Neural cell (in vitro differentiated cells): ENCODE measurements at regions not wholly inside any gene's neighbourhood (a gene's known extent, or its start where the extent isn't known, plus 50 kb on each side); places are given as distances from the start of the nearest gene placed in this dataset.
A peak's percentile ranks its signal among the peaks of the same experiment; 100 is the strongest.

Source experiments
- H2AFZ ChIP-seq: fragments of 200-600, 300-800 bp; sonication (generic), shearing (Covaris generic); 2 replicates; pipeline ENCODE4 v1.6.0; 2014; ENCODE audit warnings: low read depth, mild to moderate bottlenecking, antibody characterized with exemption, low read length, moderate library complexity
- H3F3A ChIP-seq: fragments of 200-600 bp; shearing (Covaris generic); 2 replicates; pipeline ENCODE4 v1.6.1; 2016; ENCODE audit warnings: mild to moderate bottlenecking, moderate library complexity, mixed read lengths, antibody characterized with exemption, low read length; ENCODE audit not compliant: insufficient read depth, poor library complexity, severe bottlenecking
- H3K27ac ChIP-seq: fragments of 200-600, 300-800 bp; sonication (generic), shearing (Covaris generic); 2 replicates; pipeline ENCODE4 v1.5.1; 2014; ENCODE audit warnings: mild to moderate bottlenecking, low read length, moderate library complexity
- H3K27me3 ChIP-seq: fragments of 300-800, 200-600 bp; sonication (generic), shearing (Covaris generic); 2 replicates; pipeline ENCODE4 v1.6.0; 2014; ENCODE audit warnings: mild to moderate bottlenecking, low read depth, low read length, moderate library complexity; ENCODE audit not compliant: insufficient read depth
- H3K36me3 ChIP-seq: fragments of 300-800, 200-600 bp; sonication (generic), shearing (Covaris generic); 2 replicates; pipeline ENCODE4 v1.5.1; 2014; ENCODE audit warnings: mild to moderate bottlenecking, antibody characterized with exemption, low read length, moderate library complexity; ENCODE audit not compliant: insufficient read depth
- H3K4me2 ChIP-seq: fragments of 300-800, 200-600 bp; sonication (generic), shearing (Covaris generic); 2 replicates; pipeline ENCODE4 v1.6.0; 2014; ENCODE audit warnings: mild to moderate bottlenecking, low read length
- H3K4me3 ChIP-seq: fragments of 300-800, 200-600 bp; sonication (generic), shearing (Covaris generic); 2 replicates; pipeline ENCODE4 v1.5.1; 2014; ENCODE audit warnings: mild to moderate bottlenecking, low read length, moderate library complexity
- H3K79me2 ChIP-seq: fragments of 200-600 bp; shearing (Covaris generic); replicated peaks from 2 replicates; pipeline ENCODE4 v1.6.0; 2014; ENCODE audit warnings: mild to moderate bottlenecking, low read length, moderate library complexity; ENCODE audit not compliant: insufficient read depth
- H3K9ac ChIP-seq: fragments of 300-800, 200-600 bp; sonication (generic), shearing (Covaris generic); 2 replicates; pipeline ENCODE4 v1.6.1; 2016; ENCODE audit warnings: mild to moderate bottlenecking, low read length, mixed read lengths
- H3K9me2 ChIP-seq: fragments of 200-600 bp; shearing (Covaris generic); 2 replicates; pipeline ENCODE4 v1.6.1; 2016; ENCODE audit warnings: mild to moderate bottlenecking, low read length, mixed read lengths; ENCODE audit not compliant: insufficient read depth
- H3K9me3 ChIP-seq: fragments of 200-600, 300-800 bp; sonication (generic), shearing (Covaris generic); 2 replicates; pipeline ENCODE4 v1.6.1; 2016; ENCODE audit warnings: mild to moderate bottlenecking, mixed run types, low read length, moderate library complexity, mixed read lengths
- H4K20me1 ChIP-seq: fragments of 200-600 bp; shearing (Covaris generic); 2 replicates; pipeline ENCODE4 v1.6.1; 2016; ENCODE audit warnings: mild to moderate bottlenecking, mixed run types; ENCODE audit not compliant: insufficient read depth
- CTCF ChIP-seq: fragments of 450-650 bp; IDR thresholded peaks from 2 replicates; pipeline ENCODE4 v1.5.1; 2014; ENCODE audit warnings: antibody characterized with exemption, mild to moderate bottlenecking, moderate library complexity; ENCODE audit not compliant: poor library complexity, severe bottlenecking
- EP300 ChIP-seq: fragments of 450-650 bp; conservative IDR thresholded peaks from 2 replicates; pipeline ENCODE4 v1.6.1; 2014; ENCODE audit warnings: antibody characterized with exemption, mild to moderate bottlenecking, moderate library complexity; ENCODE audit not compliant: poor library complexity, severe bottlenecking
- EZH2 ChIP-seq: fragments of 200-600, 300-800 bp; shearing (Covaris generic), sonication (generic); IDR thresholded peaks from 2 replicates; pipeline ENCODE4 v1.6.1; 2014; ENCODE audit warnings: antibody characterized with exemption, low read length, borderline replicate concordance, mild to moderate bottlenecking; ENCODE audit not compliant: insufficient read depth, poor library complexity, severe bottlenecking
- MXI1 ChIP-seq: fragments of 450-650 bp; conservative IDR thresholded peaks from 2 replicates; pipeline ENCODE4 v1.6.1; 2014; ENCODE audit warnings: antibody characterized with exemption, mild to moderate bottlenecking; ENCODE audit not compliant: poor library complexity, severe bottlenecking
- POLR2AphosphoS5 ChIP-seq: IDR thresholded peaks from 2 replicates; pipeline ENCODE4 v1.6.1; 2012
- RAD21 ChIP-seq: fragments of 450-650 bp; conservative IDR thresholded peaks from 2 replicates; pipeline ENCODE4 v1.6.1; 2014; ENCODE audit warnings: antibody characterized with exemption, mild to moderate bottlenecking, moderate library complexity
- REST ChIP-seq: IDR thresholded peaks from 2 replicates; pipeline ENCODE4 v1.6.1; 2012; ENCODE audit warnings: borderline replicate concordance
- SMC3 ChIP-seq: fragments of 450-650 bp; conservative IDR thresholded peaks from 2 replicates; pipeline ENCODE4 v1.6.1; 2014; ENCODE audit warnings: antibody characterized with exemption, mild to moderate bottlenecking, moderate library complexity; ENCODE audit not compliant: poor library complexity
- TAF1 ChIP-seq: IDR thresholded peaks from 2 replicates; pipeline ENCODE4 v1.6.1; 2012; ENCODE audit warnings: low read depth

GRCh38 chr20:48308232-48308781 lies 519.5 kb downstream of the PREX1 start:
- peak overlapping the region; percentile 37 for H3K27ac ChIP-seq
- no peaks in the 10 kb centered on the region for H3K27me3 ChIP-seq
- no peaks in the 10 kb centered on the region for H3K9me3 ChIP-seq
- H3K36me3 ChIP-seq, result no peaks in the 10 kb centered on the region
- no peak overlapping the region for H2AFZ ChIP-seq
- TF ChIP-seq TAF1 (no peak), POLR2AphosphoS5 (peak; percentile 58), MXI1 (no peak), REST (no peak)
- no peaks in the 10 kb centered on the region for H3K9me2 ChIP-seq
- H3K4me2 ChIP-seq, result peak overlapping the region; percentile 22
- H3K79me2 ChIP-seq, result no peaks in the 10 kb centered on the region
- no peaks in the 10 kb centered on the region for H4K20me1 ChIP-seq
- H3K9ac ChIP-seq, result no peak overlapping the region
- H3K4me3 ChIP-seq, result no peak overlapping the region
- no peaks in the 10 kb centered on the region for H3F3A ChIP-seq

DNA sequence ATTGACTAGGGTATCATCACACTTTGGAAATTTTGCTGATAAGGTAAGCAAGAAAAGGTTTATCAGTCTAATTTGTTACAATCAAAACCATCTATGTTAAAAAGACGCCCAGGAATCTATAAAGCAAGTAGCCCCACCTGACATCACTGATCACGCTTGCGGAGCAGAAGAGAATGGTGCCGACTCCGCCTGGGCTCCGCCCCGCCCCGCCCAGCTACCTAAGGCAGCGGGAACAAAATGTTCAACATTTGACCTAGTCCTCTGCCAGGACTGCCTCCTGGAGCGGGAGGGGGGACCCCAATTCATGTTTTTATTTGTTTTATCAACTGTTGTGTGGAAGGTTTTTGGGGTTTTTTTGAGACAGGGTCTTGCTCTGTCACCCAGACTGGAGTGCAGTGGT lies 520.5 kb downstream of the PREX1 start:
- H3K27me3 ChIP-seq, result no peaks in the 10 kb centered on the region

More for the DNA sequence above, 520.5 kb downstream of the PREX1 start:
- H3K9me2 ChIP-seq, result no peaks in the 10 kb centered on the region
- H2AFZ ChIP-seq, result no peak overlapping the region
- TF ChIP-seq TAF1 (no peak), RAD21 (no peak), MXI1 (no peak), REST (no peak), EZH2 (no peak), POLR2AphosphoS5 (no peak), EP300 (no peak), CTCF (no peak), SMC3 (no peak)
- no peak overlapping the region for H3K27ac ChIP-seq
- H3K4me3 ChIP-seq, result no peak overlapping the region
- no peaks in the 10 kb centered on the region for H3F3A ChIP-seq
- H3K4me2 ChIP-seq, result no peak overlapping the region
- no peak overlapping the region for H3K9ac ChIP-seq
- no peaks in the 10 kb centered on the region for H3K36me3 ChIP-seq
- no peaks in the 10 kb centered on the region for H4K20me1 ChIP-seq
- H3K9me3 ChIP-seq, result no peaks in the 10 kb centered on the region
- no peaks in the 10 kb centered on the region for H3K79me2 ChIP-seq
